Neural crest cell (in vitro differentiated cells): ENCODE measurements at regions not wholly inside any gene's neighbourhood (a gene's known extent, or its start where the extent isn't known, plus 50 kb on each side); places are given as distances from the start of the nearest gene placed in this dataset.

Experiments used
- DNase-seq: peaks from one replicate; pipeline ENCODE4 v3.0.0; 2021; ENCODE audit warnings: low read depth, mixed read lengths, low spot score
- H3K27ac Mint-ChIP-seq: one replicate; pipeline ENCODE4 v1.8.0; 2021; ENCODE audit warnings: mild to moderate bottlenecking, mixed read lengths; ENCODE audit not compliant: unreplicated experiment
- H3K27me3 Mint-ChIP-seq: 2 replicates; pipeline ENCODE4 v1.8.0; 2021; ENCODE audit warnings: low read depth, mild to moderate bottlenecking, mixed read lengths
- H3K36me3 Mint-ChIP-seq: 2 replicates; pipeline ENCODE4 v1.8.0; 2021; ENCODE audit warnings: low read depth, mild to moderate bottlenecking, mixed read lengths
- H3K4me1 Mint-ChIP-seq: 2 replicates; pipeline ENCODE4 v1.8.0; 2021; ENCODE audit warnings: mixed read lengths
- H3K4me3 Mint-ChIP-seq: one replicate; pipeline ENCODE4 v1.8.0; 2021; ENCODE audit warnings: mild to moderate bottlenecking, mixed read lengths
- H3K9me3 Mint-ChIP-seq: 2 replicates; pipeline ENCODE4 v1.8.0; 2021; ENCODE audit warnings: mixed read lengths
- TF ChIP-seq, protein P1 (sequence below): fragments of 200-600 bp; sonication (generic); conservative IDR thresholded peaks from 2 replicates; pipeline ENCODE4 v1.5.0; 2021; ENCODE audit warnings: antibody characterized with exemption, mild to moderate bottlenecking

- no peaks in the 10 kb centered on the region for H3K9me3 Mint-ChIP-seq
- no peak overlapping the region for H3K27ac Mint-ChIP-seq
- TF ChIP-seq, protein P1, sequence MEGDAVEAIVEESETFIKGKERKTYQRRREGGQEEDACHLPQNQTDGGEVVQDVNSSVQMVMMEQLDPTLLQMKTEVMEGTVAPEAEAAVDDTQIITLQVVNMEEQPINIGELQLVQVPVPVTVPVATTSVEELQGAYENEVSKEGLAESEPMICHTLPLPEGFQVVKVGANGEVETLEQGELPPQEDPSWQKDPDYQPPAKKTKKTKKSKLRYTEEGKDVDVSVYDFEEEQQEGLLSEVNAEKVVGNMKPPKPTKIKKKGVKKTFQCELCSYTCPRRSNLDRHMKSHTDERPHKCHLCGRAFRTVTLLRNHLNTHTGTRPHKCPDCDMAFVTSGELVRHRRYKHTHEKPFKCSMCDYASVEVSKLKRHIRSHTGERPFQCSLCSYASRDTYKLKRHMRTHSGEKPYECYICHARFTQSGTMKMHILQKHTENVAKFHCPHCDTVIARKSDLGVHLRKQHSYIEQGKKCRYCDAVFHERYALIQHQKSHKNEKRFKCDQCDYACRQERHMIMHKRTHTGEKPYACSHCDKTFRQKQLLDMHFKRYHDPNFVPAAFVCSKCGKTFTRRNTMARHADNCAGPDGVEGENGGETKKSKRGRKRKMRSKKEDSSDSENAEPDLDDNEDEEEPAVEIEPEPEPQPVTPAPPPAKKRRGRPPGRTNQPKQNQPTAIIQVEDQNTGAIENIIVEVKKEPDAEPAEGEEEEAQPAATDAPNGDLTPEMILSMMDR, result no peak
- no peaks in the 10 kb centered on the region for H3K4me1 Mint-ChIP-seq
- H3K4me3 Mint-ChIP-seq, result no peak overlapping the region
- DNase-seq, result no peak
- no peaks in the 10 kb centered on the region for H3K27me3 Mint-ChIP-seq
- H3K36me3 Mint-ChIP-seq, result no peaks in the 10 kb centered on the region
These were observed 1114.6 kb upstream of the AGA start for GRCh38 chr4:178556796-178557195.

- H3K4me1 Mint-ChIP-seq, result no peaks in the 10 kb centered on the region
- H3K4me3 Mint-ChIP-seq, result no peak overlapping the region
- no peaks in the 10 kb centered on the region for H3K36me3 Mint-ChIP-seq
- no peak for DNase-seq
- H3K9me3 Mint-ChIP-seq, result no peaks in the 10 kb centered on the region
- H3K27ac Mint-ChIP-seq, result no peak overlapping the region
- no peaks in the 10 kb centered on the region for H3K27me3 Mint-ChIP-seq
- TF ChIP-seq, protein P1, result peak; percentile 28
These were observed 1135.7 kb upstream of the AGA start for GRCh38 chr4:178577933-178578332.

DNA sequence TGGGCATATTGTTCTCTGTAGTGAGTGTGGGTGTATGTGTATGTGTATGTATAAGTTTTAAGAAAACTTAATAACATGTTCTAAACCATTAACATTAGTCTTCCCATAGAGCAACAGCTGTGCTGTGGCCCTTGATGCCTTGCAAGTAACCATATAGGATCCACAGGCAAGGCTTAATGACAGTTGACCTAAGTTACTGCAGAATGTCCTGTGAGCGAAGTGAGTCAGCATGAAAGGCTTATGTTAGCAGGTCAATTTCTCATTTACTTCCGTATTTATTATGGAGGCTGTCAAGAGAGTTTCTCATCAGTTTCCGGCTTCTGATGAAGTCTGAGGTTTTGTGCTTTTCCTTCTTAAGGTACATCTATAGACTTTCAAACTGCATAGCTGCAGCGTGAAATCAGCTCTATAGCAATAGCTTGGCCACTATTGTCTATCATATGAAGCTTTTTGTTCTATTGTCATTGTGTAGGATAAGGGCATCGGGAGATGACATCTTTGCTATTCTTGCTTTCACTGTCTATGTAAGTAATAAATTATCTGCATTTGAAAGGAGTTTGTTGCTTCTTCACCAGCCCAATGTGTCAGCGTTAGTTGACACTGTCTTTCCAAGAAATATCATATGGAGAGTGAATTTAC is 1153.4 kb upstream of the AGA start:
- Mint-ChIP-seq H3K27ac (no peak overlapping the region), H3K9me3 (no peaks in the 10 kb centered on the region), H3K4me3 (no peak overlapping the region), H3K4me1 (peaks cover 5% of the 10 kb centered on the region), H3K27me3 (no peaks in the 10 kb centered on the region), H3K36me3 (no peaks in the 10 kb centered on the region)
- no peak for DNase-seq
- TF ChIP-seq, protein P1, result no peak

DNA sequence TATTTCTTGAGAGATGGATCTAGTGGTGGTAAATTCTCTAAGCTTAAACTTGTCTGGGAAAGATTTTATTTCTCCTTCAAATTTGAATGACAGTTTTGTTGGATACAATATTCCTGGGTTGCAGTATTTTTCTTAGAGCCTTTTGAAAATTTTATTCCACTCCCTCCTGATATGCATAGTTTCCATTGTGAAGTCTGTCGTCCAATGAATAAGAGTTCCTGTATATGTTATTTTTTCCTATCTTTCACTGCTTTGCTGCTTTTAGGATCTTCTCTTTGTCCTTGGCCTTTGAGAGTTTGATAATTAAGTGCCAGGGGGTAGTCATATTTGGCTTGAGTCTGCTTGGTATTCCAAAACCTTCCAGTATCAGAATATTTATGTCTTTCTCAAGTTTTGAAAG is 1156.4 kb upstream of the AGA start:
- H3K4me1 Mint-ChIP-seq, result peaks cover 5% of the 10 kb centered on the region
- TF ChIP-seq, protein P1, result no peak
- no peaks in the 10 kb centered on the region for H3K36me3 Mint-ChIP-seq
- no peak overlapping the region for H3K27ac Mint-ChIP-seq
- H3K4me3 Mint-ChIP-seq, result no peak overlapping the region
- H3K9me3 Mint-ChIP-seq, result no peaks in the 10 kb centered on the region
- DNase-seq, result no peak
- no peaks in the 10 kb centered on the region for H3K27me3 Mint-ChIP-seq

DNA sequence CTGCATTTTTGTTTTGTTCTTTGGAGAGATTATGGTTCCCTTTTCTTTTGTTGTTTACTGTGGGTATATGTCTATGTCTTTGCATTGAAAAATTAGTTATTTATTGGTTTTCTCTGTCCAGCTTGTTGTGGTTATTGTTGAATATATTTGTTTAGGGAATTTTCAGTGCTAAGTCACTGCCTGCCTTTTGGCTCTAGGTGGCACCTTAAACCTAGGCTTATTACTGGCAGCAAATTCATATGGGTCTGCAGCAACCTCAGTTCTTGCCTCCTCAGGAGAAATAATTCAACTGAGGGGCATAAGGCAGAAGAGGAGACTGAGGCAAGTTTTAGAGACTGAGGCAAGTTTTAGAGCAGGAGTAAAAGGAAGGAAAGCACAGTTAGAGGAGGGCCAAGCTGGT is 1157.3 kb upstream of the AGA start:
- Mint-ChIP-seq H3K27me3 (no peaks in the 10 kb centered on the region), H3K4me1 (peaks cover 5% of the 10 kb centered on the region), H3K36me3 (no peaks in the 10 kb centered on the region), H3K4me3 (no peak overlapping the region), H3K27ac (no peak overlapping the region), H3K9me3 (no peaks in the 10 kb centered on the region)
- TF ChIP-seq, protein P1, result peak; percentile 53
- DNase-seq, result no peak
